ENCODE measurements at regions not wholly inside any gene's neighbourhood (a gene's known extent, or its start where the extent isn't known, plus 50 kb on each side); places are given as distances from the start of the nearest gene placed in this dataset.
A peak's percentile ranks its signal among the peaks of the same experiment; 100 is the strongest.

- H3F3A ChIP-seq (ENCODE audit: low read length, unreplicated experiment) = no peaks in the 10 kb centered on the region
- H3K27me3 ChIP-seq (ENCODE audit: low read length) = no peaks in the 10 kb centered on the region
- POLR2A ChIA-PET (ENCODE audit: unreplicated experiment) = no interaction called here
- CTCF ChIA-PET = no interaction called here
- ATAC-seq = peak; percentile 73
- DNase-seq = peak; percentile 92
- H3K27ac ChIP-seq (ENCODE audit: low read length) = no peak overlapping the region
- TF ChIP-seq EZH2phosphoT487 (IDR thresholded peaks at IDR 0.05; ENCODE audit: borderline replicate concordance, low read length) = no peak
- no peak for TF ChIP-seq EZH2 (IDR thresholded peaks at IDR 0.05; ENCODE audit: low read length, unreplicated experiment)
- TF ChIP-seq CTCF (conservative IDR thresholded peaks at IDR 0.05; ENCODE audit: low read depth, low read length) = no peak
- no peaks in the 10 kb centered on the region for H4K20me1 ChIP-seq (ENCODE audit: low read length)
- H3K4me3 ChIP-seq (ENCODE audit: low read length) = no peak overlapping the region
- H3K9me3 ChIP-seq (ENCODE audit: low read length) = 0 out of 2 replicates have a peak, but pooled peaks cover 6% of the 10 kb centered on the region
- H2AFZ ChIP-seq (ENCODE audit: low read length) = no peak overlapping the region
- no TSS peak for BruUV-seq (replicated peaks)
- no peaks in the 10 kb centered on the region for H3K36me3 ChIP-seq (ENCODE audit: low read depth, low read length)
- intact Hi-C loops (cut with micrococcal nuclease) = no loop called here
- H3K4me2 ChIP-seq (ENCODE audit: low read length) = no peak overlapping the region
- no peaks in the 10 kb centered on the region for H3K9me2 ChIP-seq (replicated peaks; ENCODE audit: low read length)
- no peak overlapping the region for H3K9ac ChIP-seq (ENCODE audit: low read length)
- H3K79me2 ChIP-seq (ENCODE audit: low read length) = no peaks in the 10 kb centered on the region
- peaks cover 9% of the 10 kb centered on the region; the same call in 1 of the 2 replicates for H3K4me1 ChIP-seq (ENCODE audit: insufficient read depth, low read length)
Measured at GRCh38 chr1:215482079-215482478, 85.0 kb upstream of the KCTD3 start.

GRCh38 chr1:215484171-215484939 is 82.7 kb upstream of the KCTD3 start:
- H3K4me2 ChIP-seq (ENCODE audit: low read length) = no peak overlapping the region
- H3K36me3 ChIP-seq (ENCODE audit: low read depth, low read length) = no peaks in the 10 kb centered on the region
- no peaks in the 10 kb centered on the region for H3K27me3 ChIP-seq (ENCODE audit: low read length)
- H2AFZ ChIP-seq (ENCODE audit: low read length) = no peak overlapping the region
- no peaks in the 10 kb centered on the region for H3F3A ChIP-seq (ENCODE audit: low read length, unreplicated experiment)
- H3K4me3 ChIP-seq (ENCODE audit: low read length) = no peak overlapping the region
- no peaks in the 10 kb centered on the region for H3K9me2 ChIP-seq (replicated peaks; ENCODE audit: low read length)
- peaks cover 20% of the 10 kb centered on the region for H3K4me1 ChIP-seq (ENCODE audit: insufficient read depth, low read length)
- no peaks in the 10 kb centered on the region for H3K79me2 ChIP-seq (ENCODE audit: low read length)
- no peak overlapping the region for H3K27ac ChIP-seq (ENCODE audit: low read length)
- ATAC-seq (no peak), DNase-seq (no peak)
- ChIA-PET POLR2A (ENCODE audit: unreplicated experiment) (no interaction called here), CTCF (no interaction called here)
- no peak for TF ChIP-seq CTCF (conservative IDR thresholded peaks at IDR 0.05; ENCODE audit: low read depth, low read length)
- no peak for TF ChIP-seq EZH2phosphoT487 (IDR thresholded peaks at IDR 0.05; ENCODE audit: borderline replicate concordance, low read length)
- TF ChIP-seq EZH2 (IDR thresholded peaks at IDR 0.05; ENCODE audit: low read length, unreplicated experiment) = no peak
- intact Hi-C loops (cut with micrococcal nuclease) = no loop called here
- H3K9ac ChIP-seq (ENCODE audit: low read length) = no peak overlapping the region
- BruUV-seq (replicated peaks) = no TSS peak
- H4K20me1 ChIP-seq (ENCODE audit: low read length) = no peaks in the 10 kb centered on the region
- H3K9me3 ChIP-seq (ENCODE audit: low read length) = no peaks in the 10 kb centered on the region

GRCh38 chr1:215487466-215487865 is 79.6 kb upstream of the KCTD3 start:
- no peak for ATAC-seq
- POLR2A ChIA-PET (ENCODE audit: unreplicated experiment) = no interaction called here

More at GRCh38 chr1:215487466-215487865, 79.6 kb upstream of the KCTD3 start:
- intact Hi-C loops (cut with micrococcal nuclease) = no loop called here
- H3K27ac ChIP-seq (ENCODE audit: low read length) = no peak overlapping the region
- no peaks in the 10 kb centered on the region for H3K36me3 ChIP-seq (ENCODE audit: low read depth, low read length)
- H3K9me2 ChIP-seq (replicated peaks; ENCODE audit: low read length) = no peaks in the 10 kb centered on the region
- no peaks in the 10 kb centered on the region for H3K27me3 ChIP-seq (ENCODE audit: low read length)
- H3F3A ChIP-seq (ENCODE audit: low read length, unreplicated experiment) = no peaks in the 10 kb centered on the region
- no peak overlapping the region for H2AFZ ChIP-seq (ENCODE audit: low read length)
- TF ChIP-seq EZH2 (IDR thresholded peaks at IDR 0.05; ENCODE audit: low read length, unreplicated experiment) (no peak), CTCF (conservative IDR thresholded peaks at IDR 0.05; ENCODE audit: low read depth, low read length) (no peak), EZH2phosphoT487 (IDR thresholded peaks at IDR 0.05; ENCODE audit: borderline replicate concordance, low read length) (no peak)
- no peaks in the 10 kb centered on the region for H3K79me2 ChIP-seq (ENCODE audit: low read length)
- DNase-seq = no peak
- no peaks in the 10 kb centered on the region for H3K9me3 ChIP-seq (ENCODE audit: low read length)
- H4K20me1 ChIP-seq (ENCODE audit: low read length) = no peaks in the 10 kb centered on the region
- H3K4me3 ChIP-seq (ENCODE audit: low read length) = no peak overlapping the region
- H3K9ac ChIP-seq (ENCODE audit: low read length) = no peak overlapping the region
- peaks cover 24% of the 10 kb centered on the region for H3K4me1 ChIP-seq (ENCODE audit: insufficient read depth, low read length)
- no peak overlapping the region for H3K4me2 ChIP-seq (ENCODE audit: low read length)
- no TSS peak for BruUV-seq (replicated peaks)
- CTCF ChIA-PET = no interaction called here

Data from PC-3 (cell line).